ENCODE measurements at regions not wholly inside any gene's neighbourhood (a gene's known extent, or its start where the extent isn't known, plus 50 kb on each side); places are given as distances from the start of the nearest gene placed in this dataset.

DNA sequence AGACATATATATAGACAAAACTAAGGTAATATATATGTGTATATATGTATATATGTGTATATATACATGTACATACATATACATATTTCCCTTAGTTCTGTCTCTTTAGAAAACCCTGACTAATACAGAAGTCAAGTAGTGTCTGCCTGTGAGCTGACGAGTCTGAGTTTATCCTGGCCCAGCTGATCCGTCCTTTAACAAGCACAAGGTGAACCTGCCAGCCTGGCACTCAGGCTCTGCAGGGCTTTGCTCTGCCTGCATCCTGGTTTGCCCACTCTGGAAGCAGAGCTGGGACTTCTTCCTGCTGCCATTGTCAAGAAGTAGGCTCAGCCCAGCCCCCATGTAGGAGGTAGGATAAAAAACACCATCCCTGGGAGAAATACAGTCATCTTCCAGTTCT is 388.0 kb downstream of the ICE1 start:
- no peak for TF ChIP-seq POLR2AphosphoS5 (IDR thresholded peaks at IDR 0.05)
- TF ChIP-seq, protein P1, sequence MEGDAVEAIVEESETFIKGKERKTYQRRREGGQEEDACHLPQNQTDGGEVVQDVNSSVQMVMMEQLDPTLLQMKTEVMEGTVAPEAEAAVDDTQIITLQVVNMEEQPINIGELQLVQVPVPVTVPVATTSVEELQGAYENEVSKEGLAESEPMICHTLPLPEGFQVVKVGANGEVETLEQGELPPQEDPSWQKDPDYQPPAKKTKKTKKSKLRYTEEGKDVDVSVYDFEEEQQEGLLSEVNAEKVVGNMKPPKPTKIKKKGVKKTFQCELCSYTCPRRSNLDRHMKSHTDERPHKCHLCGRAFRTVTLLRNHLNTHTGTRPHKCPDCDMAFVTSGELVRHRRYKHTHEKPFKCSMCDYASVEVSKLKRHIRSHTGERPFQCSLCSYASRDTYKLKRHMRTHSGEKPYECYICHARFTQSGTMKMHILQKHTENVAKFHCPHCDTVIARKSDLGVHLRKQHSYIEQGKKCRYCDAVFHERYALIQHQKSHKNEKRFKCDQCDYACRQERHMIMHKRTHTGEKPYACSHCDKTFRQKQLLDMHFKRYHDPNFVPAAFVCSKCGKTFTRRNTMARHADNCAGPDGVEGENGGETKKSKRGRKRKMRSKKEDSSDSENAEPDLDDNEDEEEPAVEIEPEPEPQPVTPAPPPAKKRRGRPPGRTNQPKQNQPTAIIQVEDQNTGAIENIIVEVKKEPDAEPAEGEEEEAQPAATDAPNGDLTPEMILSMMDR (IDR thresholded peaks at IDR 0.05): no peak
- TF ChIP-seq EP300 (IDR thresholded peaks at IDR 0.05): no peak
- TF ChIP-seq POLR2A (IDR thresholded peaks at IDR 0.05; ENCODE audit: low read depth): no peak
- H3K4me3 ChIP-seq: no peak overlapping the region
- H3K4me1 ChIP-seq: no peaks in the 10 kb centered on the region
- WGBS: 75% methylated on average over 2 of the region's 2 CpGs
- H3K36me3 ChIP-seq: no peaks in the 10 kb centered on the region
- intact Hi-C loops (cut with DNase I): no loop called here
- no peaks in the 10 kb centered on the region for H3K27me3 ChIP-seq
- H3K9me3 ChIP-seq: no peaks in the 10 kb centered on the region
- peak; percentile 62 for DNase-seq (ENCODE audit: extremely low spot score)
- no peak overlapping the region for H3K27ac ChIP-seq (replicated peaks in 1 of 4)

DNA sequence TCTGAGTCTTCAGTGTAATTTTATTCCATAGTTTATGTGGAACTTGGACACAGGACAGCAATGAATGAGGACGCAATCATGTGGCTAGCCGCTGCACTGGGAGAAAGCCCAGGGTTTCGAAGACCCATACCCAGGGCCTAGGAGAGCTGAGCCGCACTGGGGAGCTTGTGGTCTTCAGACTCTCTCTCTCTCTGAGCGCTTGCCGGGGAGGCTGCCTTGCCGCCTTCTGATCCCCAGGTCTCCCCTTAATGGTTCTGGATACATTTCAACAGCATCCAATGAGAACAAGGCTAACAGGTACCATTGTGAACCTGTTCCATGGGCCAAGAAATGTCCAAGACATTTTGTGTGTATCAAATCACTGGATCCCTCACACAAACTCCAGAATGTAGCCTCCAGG is 383.4 kb downstream of the ICE1 start:
- H3K4me3 ChIP-seq: no peak overlapping the region
- peak; percentile 75 for DNase-seq (ENCODE audit: extremely low spot score)
- TF ChIP-seq, protein P1 (IDR thresholded peaks at IDR 0.05): no peak
- TF ChIP-seq POLR2A (IDR thresholded peaks at IDR 0.05; ENCODE audit: low read depth) (no peak), POLR2AphosphoS5 (IDR thresholded peaks at IDR 0.05) (no peak), EP300 (IDR thresholded peaks at IDR 0.05) (no peak)
- no peaks in the 10 kb centered on the region for H3K27me3 ChIP-seq
- no peaks in the 10 kb centered on the region for H3K9me3 ChIP-seq
- H3K4me1 ChIP-seq: no peaks in the 10 kb centered on the region
- H3K27ac ChIP-seq (replicated peaks in 1 of 4): no peak overlapping the region
- 100% methylated on average over 4 of the region's 7 CpGs for WGBS
- intact Hi-C loops (cut with DNase I): no loop called here
- H3K36me3 ChIP-seq: no peaks in the 10 kb centered on the region

DNA sequence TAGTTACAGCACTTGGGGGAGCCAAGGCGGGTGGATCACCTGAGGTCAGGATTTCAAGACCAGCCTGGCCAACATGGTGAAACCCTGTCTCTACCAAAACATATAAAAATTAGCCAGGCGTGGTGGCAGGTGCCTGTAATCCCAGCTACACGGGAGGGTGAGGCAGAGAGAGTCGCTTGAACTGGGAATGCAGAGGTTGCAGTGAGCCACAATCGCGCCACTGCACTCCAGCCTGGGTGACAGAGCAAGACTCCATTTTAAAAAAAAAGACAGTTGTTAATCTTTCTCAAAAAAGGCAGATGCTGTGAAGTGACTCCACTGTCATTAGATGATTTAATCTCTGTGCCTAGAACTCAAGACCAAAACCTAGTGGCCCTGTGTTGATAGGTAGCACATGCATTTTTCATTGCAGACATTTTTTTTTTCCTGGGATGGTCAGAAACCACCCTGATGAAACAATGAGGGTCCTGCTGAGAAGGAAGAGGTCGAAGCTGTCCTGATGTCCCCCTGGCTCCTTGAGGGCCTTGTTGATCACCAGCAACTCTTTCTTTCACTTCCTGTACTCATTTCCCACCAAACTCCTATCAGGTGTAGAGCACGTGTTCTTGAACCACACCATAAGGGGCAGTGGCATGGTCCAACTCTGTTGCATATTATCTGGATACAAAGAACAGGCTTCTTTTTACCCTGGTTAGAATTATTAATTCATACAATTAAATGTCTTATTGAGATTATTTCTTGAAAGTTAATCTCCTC is 382.2 kb downstream of the ICE1 start:
- intact Hi-C loops (cut with DNase I): no loop called here
- TF ChIP-seq POLR2A (IDR thresholded peaks at IDR 0.05; ENCODE audit: low read depth) (no peak), POLR2AphosphoS5 (IDR thresholded peaks at IDR 0.05) (no peak), EP300 (IDR thresholded peaks at IDR 0.05) (no peak)
- TF ChIP-seq, protein P1 (IDR thresholded peaks at IDR 0.05): no peak
- Histone ChIP-seq H3K4me1 (no peaks in the 10 kb centered on the region), H3K36me3 (no peaks in the 10 kb centered on the region), H3K27me3 (no peaks in the 10 kb centered on the region), H3K9me3 (no peaks in the 10 kb centered on the region), H3K4me3 (no peak overlapping the region), H3K27ac (replicated peaks in 1 of 4) (no peak overlapping the region)
- DNase-seq (ENCODE audit: extremely low spot score): peak; percentile 90
- 92% methylated on average over 8 of the region's 8 CpGs for WGBS

DNA sequence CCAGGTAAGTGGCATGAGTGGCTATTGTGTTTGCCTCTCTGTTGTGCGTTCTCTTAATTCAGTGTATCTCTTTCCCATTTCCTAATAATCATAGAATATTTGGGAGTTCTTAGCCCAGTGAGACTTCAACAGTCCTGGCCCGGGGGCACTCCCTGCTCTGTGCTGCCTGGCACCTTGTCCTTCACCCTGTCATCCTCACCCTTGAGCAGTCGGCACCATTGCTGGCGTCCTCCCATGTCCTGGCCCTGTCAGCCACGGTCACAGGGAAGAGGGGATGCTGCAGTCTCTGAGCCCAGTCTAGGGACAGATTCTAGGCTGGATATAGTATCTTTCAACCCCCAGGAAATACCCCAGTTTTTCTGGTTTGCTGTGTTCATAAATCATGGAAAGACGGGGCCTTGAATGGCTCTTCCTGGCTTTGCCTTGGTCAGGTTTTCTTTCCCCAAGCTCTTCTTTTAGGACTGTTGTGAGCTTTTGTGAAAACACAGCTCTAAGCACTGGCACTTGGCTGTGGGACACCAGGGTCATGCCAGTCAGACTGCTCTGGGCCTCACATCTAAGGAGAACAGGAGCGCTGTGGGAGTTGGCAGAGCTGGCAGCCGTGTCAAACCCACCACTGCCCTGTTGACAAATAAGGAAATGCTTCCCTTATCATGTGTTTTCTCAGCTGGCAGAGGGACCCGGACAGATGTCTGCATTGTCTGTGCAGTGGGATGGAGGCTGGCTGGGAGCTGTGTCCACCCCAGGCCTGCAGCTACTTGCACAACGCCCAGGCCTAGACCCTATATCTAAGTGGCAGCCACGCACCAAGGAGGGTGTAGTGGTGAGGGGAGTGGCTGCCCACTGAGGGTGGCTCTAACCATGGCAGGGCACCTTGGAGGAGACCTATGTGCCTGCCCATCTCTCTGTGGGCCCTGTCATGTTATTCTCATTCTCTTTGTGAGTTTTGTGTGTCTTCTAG is 378.6 kb downstream of the ICE1 start:
- H3K4me3 ChIP-seq: no peak overlapping the region
- no peaks in the 10 kb centered on the region for H3K9me3 ChIP-seq
- no peaks in the 10 kb centered on the region for H3K36me3 ChIP-seq
- no peak for TF ChIP-seq POLR2A (IDR thresholded peaks at IDR 0.05; ENCODE audit: low read depth)
- no peak for TF ChIP-seq POLR2AphosphoS5 (IDR thresholded peaks at IDR 0.05)
- TF ChIP-seq EP300 (IDR thresholded peaks at IDR 0.05): no peak
- TF ChIP-seq, protein P1 (IDR thresholded peaks at IDR 0.05): no peak
- 76% methylated on average over 11 of the region's 11 CpGs for WGBS
- no peak overlapping the region for H3K27ac ChIP-seq (replicated peaks in 1 of 4)
- no peaks in the 10 kb centered on the region for H3K27me3 ChIP-seq
- intact Hi-C loops (cut with DNase I): no loop called here
- peak; percentile 91 for DNase-seq (ENCODE audit: extremely low spot score)
- H3K4me1 ChIP-seq: peaks cover 3 to 14% (median 9%) of the 10 kb centered on the region in 4 donors
